Peyer's patch (tissue), 4 donors: ENCODE measurements at regions not wholly inside any gene's neighbourhood (a gene's known extent, or its start where the extent isn't known, plus 50 kb on each side); places are given as distances from the start of the nearest gene placed in this dataset.

Experiments
- DNase-seq, 3 donors: peaks; one replicate each; pipeline ENCODE4 v3.0.0-alpha.2; 2017 to 2019
- H3K27ac ChIP-seq, 4 donors: fragments of 200-600 bp; sonication (generic); one replicate each; pipeline ENCODE4 v1.5.1; 2016 to 2019
- H3K27me3 ChIP-seq, 2 donors: fragments of 200-600 bp; sonication (generic); one replicate each; pipeline ENCODE4 v1.5.1; 2019
- H3K36me3 ChIP-seq, 3 donors: fragments of 200-600 bp; sonication (generic); one replicate each; pipeline ENCODE4 v1.5.1; 2016 to 2019
- H3K4me1 ChIP-seq, 4 donors: fragments of 200-600 bp; sonication (generic); one replicate each; pipeline ENCODE4 v1.5.1; 2016 to 2019
- H3K4me3 ChIP-seq, 4 donors: fragments of 200-600 bp; sonication (generic); 1 replicate in 3 of 4; 2 replicates in 1 of 4; pipeline ENCODE4 v1.5.1; 2016 to 2019; ENCODE audit warnings: mild to moderate bottlenecking in 1 of 4
- H3K9me3 ChIP-seq, 4 donors: fragments of 200-600 bp; sonication (generic); one replicate each; pipeline ENCODE4 v1.5.1; 2016 to 2019; ENCODE audit warnings: mild to moderate bottlenecking in 1 of 4
- CTCF ChIP-seq, 6 experiments: fragments of 450-650 bp in 4 of 6; fragments of 200-600 bp in 2 of 6; sonication (generic) in 1 of 6; IDR thresholded peaks; one replicate each; pipeline ENCODE4 v1.5.1; 2017 to 2019; ENCODE audit warnings: antibody characterized with exemption in 6 of 6, mild to moderate bottlenecking in 3 of 6, moderate library complexity in 1 of 6
- POLR2A ChIP-seq, 2 donors: fragments of 450-650 bp; IDR thresholded peaks; one replicate each; pipeline ENCODE4 v1.5.1; 2017; ENCODE audit warnings: antibody characterized with exemption in 2 of 2, mild to moderate bottlenecking in 2 of 2, moderate library complexity in 2 of 2

GRCh38 chr6:1049170-1049569 is 262.7 kb upstream of the FOXQ1 start:
- no peaks in the 10 kb centered on the region for H3K36me3 ChIP-seq
- H3K4me1 ChIP-seq = no peaks in the 10 kb centered on the region
- DNase-seq = no peak
- H3K4me3 ChIP-seq = no peak overlapping the region
- no peak overlapping the region for H3K27ac ChIP-seq
- H3K27me3 ChIP-seq = no peaks in the 10 kb centered on the region
- TF ChIP-seq CTCF (IDR thresholded peaks at IDR 0.05) = no peak
- no peak for TF ChIP-seq POLR2A (IDR thresholded peaks at IDR 0.05)
- no peaks in the 10 kb centered on the region for H3K9me3 ChIP-seq

GRCh38 chr6:1047981-1048541 is 263.8 kb upstream of the FOXQ1 start:
- H3K9me3 ChIP-seq = no peaks in the 10 kb centered on the region
- no peak overlapping the region for H3K27ac ChIP-seq
- no peaks in the 10 kb centered on the region for H3K27me3 ChIP-seq
- H3K4me3 ChIP-seq = no peak overlapping the region
- TF ChIP-seq POLR2A (IDR thresholded peaks at IDR 0.05) (no peak), CTCF (IDR thresholded peaks at IDR 0.05) (no peak)
- no peaks in the 10 kb centered on the region for H3K4me1 ChIP-seq
- no peaks in the 10 kb centered on the region for H3K36me3 ChIP-seq
- no peak for DNase-seq

- Histone ChIP-seq H3K4me3 (no peak overlapping the region), H3K36me3 (no peaks in the 10 kb centered on the region), H3K27ac (no peak overlapping the region), H3K27me3 (no peaks in the 10 kb centered on the region), H3K9me3 (no peaks in the 10 kb centered on the region), H3K4me1 (no peaks in the 10 kb centered on the region)
- DNase-seq = no peak
- TF ChIP-seq POLR2A (IDR thresholded peaks at IDR 0.05) (no peak), CTCF (IDR thresholded peaks at IDR 0.05) (no peak)
Measured at GRCh38 chr6:1045239-1045638, 266.7 kb upstream of the FOXQ1 start.

DNA sequence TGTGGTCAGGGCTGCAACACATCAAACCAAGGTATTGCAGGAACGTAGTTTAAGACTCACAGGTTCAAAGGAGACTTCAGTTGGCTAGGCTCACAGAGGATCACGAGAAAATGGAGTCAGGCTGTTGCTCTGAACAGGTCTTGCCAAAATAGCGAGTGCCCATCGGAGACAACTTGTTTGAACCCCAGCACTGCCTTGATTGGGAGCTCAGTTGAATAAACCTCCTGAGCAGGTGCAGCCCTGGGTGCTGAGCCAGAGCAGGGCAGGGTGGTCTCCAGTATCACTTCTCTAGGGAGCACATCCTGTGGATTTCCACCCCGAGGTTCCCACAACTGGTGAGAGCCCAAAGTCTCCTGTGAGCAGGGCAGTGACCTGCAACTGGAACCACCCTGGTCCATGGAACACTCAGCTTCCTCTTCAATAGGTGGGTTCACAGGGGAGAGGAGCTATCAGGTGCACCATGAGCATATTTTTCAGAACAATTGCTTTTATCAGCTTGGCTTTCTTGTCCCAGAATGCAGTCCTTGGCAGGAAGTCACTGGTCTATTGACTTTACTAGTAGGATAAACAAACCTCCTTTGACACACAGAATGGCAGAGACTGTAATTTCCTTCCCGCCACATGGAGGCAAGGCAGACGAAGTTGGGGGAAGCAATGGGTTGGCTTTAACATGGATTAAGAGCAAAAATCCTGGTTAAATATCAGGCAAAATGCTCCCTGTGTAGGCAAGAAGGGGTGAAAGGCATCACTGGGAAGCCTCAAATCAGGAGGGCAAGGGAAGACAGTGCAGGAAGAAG is 267.7 kb upstream of the FOXQ1 start:
- no peak for DNase-seq
- Histone ChIP-seq H3K9me3 (no peaks in the 10 kb centered on the region), H3K36me3 (no peaks in the 10 kb centered on the region), H3K4me1 (no peaks in the 10 kb centered on the region), H3K27ac (no peak overlapping the region), H3K27me3 (no peaks in the 10 kb centered on the region), H3K4me3 (no peak overlapping the region)
- TF ChIP-seq POLR2A (IDR thresholded peaks at IDR 0.05) (no peak), CTCF (IDR thresholded peaks at IDR 0.05) (peak in 1 of 6 experiments; percentile 5)

DNA sequence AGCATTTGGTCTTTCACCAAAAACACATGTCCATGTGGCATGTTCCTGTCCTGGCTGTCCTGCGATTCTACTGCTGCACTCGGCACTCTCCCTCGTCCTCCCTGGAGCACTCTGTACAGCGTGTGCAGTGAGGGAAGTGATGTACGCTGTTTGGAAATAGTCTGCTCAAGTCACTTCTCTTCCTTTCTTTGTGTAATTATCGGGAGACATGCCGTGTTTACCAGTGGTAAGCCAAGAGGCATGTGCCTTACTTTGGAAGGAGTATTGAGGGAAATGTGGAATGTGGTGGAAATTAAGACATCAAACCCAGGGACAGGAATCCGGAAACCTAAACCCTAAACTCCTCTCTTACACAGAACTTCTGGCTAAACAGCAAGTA is 268.5 kb upstream of the FOXQ1 start:
- Histone ChIP-seq H3K36me3 (no peaks in the 10 kb centered on the region), H3K9me3 (no peaks in the 10 kb centered on the region), H3K27me3 (no peaks in the 10 kb centered on the region), H3K27ac (no peak overlapping the region), H3K4me3 (no peak overlapping the region), H3K4me1 (no peaks in the 10 kb centered on the region)
- no peak for TF ChIP-seq POLR2A (IDR thresholded peaks at IDR 0.05)
- no peak for TF ChIP-seq CTCF (IDR thresholded peaks at IDR 0.05)
- DNase-seq = no peak
